ENCODE measurements at regions not wholly inside any gene's neighbourhood (a gene's known extent, or its start where the extent isn't known, plus 50 kb on each side); places are given as distances from the start of the nearest gene placed in this dataset.

DNA sequence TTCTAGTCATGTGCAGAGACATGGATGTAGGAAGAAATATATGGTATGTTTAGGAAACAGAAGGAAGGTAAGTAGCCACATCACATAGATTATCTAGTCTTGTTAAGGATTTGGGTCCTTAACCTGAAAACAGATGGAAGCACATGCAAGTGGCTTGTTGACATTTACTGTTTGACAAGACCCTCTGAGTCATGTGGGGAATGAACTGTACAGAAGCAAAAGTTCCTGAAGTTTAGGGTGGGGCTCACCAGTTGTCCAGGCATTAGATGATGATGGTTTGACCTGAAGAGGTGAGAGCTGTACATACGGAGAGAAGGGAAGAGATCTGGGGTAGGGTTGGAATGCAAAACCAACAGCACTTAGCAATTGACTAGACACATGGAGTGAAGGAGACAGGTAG is 281.1 kb upstream of the GRIP1 start:
- DNase-seq = no peak

DNA sequence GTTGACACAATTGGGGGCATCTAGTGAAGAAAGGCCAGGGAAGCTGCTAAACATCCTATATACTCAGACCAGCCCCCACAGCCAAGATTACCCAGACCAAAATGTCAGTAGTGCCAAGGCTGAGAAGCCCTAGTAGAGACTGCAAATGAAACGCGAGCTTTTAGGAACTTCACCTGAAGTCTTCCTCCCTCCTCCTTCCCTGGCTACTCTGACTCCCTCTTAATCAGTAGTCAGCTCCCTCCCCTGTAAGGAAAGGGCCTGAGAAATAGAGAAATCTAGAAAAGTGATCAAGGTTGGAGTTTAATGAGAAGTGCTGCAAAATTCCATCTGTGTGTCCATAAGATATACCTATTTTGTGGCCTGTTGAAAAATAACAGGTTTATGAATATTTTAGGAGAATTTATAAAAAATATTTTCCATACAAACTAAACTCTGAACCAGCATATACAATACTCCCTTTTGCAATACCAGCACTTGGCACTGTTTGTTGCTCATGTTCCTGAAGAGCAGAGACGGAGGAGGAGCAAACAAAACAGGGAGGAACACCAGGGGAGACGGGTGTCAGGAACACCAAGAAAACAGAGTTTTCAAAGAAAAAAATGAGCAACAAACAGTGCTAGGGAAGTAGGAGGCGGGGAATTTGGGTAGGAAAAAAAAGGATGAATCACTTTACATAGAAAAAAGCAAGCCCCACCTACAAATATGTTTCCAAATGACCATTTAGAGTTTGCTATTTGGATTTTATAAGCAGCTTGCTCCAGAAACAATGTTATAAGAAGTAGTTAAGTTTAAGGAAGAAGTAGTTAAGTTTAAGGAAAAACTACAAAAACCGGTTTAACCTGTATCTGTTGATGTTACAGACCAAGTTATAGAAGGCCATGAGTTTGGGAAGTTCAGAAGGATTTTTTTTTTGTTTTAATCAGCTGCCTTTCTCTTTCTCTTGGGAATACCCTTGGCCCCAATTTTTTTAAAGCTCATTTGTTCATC is 282.1 kb upstream of the GRIP1 start:
- no peak for DNase-seq

DNA sequence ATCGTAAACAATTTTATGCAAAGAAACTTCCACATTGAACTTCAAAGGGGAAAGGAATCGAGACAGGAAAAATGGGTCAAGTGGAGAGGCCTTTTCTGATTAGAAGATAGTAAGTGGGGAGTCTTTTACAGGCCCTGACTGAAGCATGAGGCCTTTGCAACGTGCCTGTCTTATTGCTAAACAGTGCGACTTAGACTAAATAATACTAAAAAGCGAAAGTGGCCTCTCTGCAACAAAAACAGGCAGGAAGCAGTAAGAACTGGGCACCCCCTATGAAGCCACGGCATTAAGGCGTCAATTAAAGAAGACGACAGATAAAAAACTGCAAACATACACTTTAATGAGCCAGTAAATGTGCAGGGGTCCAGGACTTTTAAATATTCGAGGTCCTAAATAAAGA is 283.4 kb upstream of the GRIP1 start:
- DNase-seq = no peak

DNA sequence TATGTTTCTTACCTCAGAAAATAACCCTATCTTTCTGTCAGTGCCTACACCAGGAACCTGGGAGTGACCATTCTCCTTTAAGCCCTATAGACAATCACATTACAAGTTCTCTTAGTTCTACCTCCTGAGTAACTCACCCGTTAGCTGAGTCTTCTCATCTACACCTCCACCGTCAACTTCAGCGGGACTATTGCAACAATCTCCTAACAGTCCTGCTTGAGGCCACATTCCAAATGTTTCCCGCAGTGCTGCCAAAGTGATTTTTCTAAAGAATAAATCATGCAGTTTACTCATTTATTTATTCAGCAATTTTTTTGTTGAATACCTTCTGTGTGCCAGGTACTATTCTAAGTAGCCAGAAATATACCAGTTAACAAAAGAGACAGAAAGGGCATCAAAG is 285.0 kb upstream of the GRIP1 start:
- DNase-seq = no peak

DNA sequence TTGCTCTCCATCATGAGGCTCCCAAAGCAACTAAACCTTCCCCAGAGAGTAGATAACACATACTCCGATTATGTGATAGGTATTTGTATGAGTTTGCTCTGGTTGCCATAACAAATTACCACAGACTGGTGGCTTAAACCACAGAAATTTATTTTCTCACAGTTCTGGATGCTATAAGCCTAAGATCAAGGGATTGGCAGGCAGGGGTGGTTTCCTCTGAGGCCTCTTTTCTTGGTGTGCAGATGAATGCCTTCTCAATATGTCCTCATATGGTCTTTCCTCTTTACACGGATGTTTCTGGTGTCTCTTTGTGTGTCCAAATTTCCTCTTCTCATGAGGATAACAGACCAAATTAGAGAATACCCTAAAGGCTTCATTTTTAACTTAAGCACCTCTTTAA is 285.8 kb upstream of the GRIP1 start:
- DNase-seq = no peak

DNA sequence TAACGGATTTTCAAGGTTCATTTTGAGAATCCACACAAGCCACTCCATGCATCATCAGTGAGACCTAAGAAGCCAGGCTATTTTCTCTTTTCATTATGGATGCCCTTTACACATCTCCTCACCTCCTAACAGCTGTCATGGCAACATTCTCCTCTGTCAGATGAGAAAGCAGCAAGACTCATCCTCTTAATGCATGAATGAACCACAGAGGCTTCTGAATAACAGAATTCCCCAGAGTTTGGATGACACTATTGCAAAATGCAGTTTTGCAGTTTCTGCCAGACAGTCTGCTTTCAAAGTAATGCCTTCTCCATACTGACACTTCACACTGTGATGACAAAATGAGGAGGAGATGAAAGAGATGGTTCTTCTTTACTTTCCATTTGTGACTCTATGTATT is 286.7 kb upstream of the GRIP1 start:
- no peak for DNase-seq

DNA sequence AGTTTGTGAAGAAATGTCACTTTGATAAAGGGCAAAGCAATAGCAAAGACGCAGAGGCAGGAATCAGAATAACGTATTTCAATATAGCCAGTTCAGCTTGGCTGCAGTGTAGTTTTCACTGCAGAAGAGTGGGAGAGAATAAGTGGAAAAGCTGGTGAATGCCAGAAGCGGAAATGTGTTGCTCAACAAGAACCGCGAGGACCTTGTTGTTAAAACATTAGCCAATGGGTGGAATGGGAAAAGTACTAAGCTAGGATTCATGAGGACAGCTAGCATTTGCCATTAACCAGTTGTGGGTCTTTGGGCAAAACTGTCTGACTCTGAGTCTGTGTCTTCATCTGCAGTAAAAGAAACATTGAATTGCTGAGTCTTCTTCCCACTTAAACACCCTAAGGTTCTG is 292.9 kb upstream of the GRIP1 start:
- DNase-seq = no peak

DNA sequence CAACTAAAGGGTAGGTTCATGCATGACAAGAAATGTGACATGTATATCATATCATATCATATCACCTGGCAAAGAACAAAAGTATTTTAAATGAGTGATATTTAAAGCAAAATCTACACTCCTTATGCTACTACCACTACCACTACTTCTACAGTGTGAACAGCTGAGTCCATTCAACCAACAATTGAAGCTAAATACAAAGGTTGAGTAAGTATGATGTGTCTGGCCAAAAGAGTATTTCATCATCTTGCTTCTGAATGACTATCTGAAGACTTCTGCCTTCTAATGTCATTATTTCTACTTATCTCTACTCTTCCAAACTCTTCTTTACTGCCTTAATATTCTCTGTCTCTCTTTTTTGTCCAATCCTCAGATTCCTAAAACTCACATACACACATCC is 292.6 kb upstream of the CAND1 start:
- DNase-seq = no peak

DNA sequence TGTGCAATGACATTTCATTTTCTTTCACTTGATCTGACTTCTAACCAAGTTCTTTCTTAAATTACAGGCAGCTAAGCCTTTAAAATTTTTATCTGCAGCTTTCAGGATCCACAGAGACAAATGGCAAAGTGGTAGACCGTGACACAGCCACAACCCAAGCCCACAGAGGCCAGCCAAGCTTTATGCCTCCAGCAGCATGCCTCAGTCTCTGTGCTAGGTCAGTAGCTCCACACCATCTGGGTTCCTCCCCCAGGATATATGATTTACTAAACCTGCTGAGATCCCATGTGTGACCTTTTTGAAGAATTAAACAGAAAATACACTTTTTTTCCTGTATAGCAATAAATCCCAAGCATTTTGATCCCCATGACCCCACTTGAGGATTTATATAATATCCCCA is 290.4 kb upstream of the CAND1 start:
- DNase-seq = no peak

DNA sequence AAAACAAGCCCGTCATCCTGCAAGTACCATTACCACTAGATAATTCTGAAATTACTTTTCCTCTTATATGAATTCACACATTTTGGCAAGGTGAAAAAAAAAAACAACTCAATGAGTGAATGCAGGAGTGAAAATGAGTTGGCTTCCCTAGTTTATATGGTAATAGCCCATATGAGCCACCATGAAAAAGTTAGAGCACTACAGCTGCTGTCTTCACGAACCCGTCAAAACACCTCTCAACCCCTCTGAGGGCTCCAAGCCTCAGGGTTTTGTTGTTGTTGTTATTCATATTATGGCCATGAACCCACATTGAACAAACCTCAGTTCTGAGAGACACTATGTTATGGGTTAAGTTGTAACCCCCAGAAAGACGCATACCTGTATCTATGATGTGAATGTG is 289.9 kb upstream of the CAND1 start:
- no peak for DNase-seq

DNA sequence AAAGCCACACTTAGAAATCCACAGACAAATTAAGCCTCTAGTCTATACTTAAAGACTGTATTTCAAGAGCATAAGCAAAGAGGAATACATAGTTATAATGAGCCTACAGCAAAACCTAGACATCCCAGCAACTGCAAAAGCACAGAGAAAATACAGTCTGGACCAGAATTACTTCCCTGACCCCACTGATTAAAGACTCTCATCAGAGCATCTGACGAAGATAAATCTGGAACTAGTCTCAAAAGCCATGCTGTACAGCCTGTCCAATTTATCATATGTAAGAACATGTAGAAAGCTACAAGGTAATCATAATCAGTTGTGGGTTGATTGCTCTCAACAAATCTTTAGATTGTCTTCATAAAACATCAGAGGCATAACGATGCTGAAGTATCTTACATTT is 285.1 kb upstream of the CAND1 start:
- DNase-seq = no peak

DNA sequence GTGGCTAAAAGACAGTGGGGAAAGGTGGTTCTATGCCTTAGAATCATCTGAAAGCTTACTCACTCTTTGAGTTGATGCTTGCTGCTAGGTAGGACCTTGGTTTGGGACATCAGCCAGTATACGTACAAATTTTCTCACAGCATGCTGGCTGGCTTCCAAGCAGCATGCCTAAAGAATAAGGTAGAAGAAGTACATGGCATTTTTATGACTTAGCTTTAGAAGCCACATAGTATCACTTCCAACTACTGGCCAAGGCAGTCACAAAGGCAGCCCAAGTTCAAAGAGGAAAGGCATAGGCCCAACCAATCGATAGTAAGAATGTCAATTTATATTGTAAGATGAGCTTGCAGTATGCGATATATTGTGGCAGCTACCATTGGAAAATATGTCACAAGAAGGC is 284.2 kb upstream of the CAND1 start:
- DNase-seq = no peak

DNA sequence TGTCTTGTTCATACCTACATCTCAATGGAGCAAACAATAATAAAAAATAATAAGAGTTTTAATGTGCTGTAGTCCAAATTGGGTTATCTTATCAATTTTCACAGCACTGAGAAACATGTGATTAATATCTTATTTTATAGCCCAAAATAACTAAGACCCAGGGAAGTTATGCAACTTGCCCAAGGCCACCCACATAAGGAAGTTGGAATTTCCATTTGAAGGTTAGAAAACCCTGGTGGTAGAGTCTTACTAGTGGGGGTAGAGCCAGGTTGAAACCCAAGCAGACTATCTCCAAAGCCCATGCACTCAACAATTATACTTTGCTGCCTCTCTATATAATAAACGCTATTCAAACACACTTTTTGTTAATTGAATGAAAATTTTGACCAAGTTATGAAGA is 270.0 kb upstream of the CAND1 start:
- no peak for DNase-seq

DNA sequence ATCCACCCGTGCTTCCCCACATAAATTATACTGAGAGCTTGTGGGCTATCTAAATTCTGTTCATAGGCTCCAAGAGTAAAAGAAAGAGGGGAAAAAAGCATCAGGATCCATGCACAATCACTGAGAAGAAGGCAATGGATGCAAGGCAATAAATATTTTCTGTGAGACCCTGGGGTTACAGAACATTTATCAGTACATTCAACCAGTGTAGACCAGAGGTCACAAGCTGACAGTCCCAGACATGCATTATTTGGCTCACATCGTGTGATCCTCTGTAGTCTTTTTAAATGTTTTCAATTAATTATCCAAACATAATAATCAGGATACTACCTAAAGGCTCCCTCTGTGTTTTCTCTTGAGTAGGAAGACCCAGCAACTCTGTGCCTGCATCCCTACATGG is 267.9 kb upstream of the CAND1 start:
- DNase-seq = no peak

DNA sequence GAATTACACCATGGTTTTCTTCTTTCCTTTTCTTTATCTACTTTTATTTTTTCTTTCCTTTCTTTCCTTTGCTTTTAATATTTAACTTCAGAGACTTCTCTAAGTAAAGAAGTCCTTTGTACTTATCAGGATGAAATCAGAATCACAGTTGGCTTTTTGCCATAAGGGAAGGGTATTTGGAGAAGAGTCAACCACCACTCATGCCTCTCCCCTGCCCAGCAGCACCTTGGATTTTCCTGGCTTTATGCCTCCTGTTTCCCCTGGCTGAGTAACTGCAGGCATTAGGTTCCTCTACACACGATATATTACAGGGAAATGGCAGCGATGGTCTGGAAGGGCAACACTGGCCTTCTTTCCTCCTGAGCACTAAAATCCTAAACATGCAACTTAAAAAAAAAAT is 266.4 kb upstream of the CAND1 start:
- DNase-seq = no peak

DNA sequence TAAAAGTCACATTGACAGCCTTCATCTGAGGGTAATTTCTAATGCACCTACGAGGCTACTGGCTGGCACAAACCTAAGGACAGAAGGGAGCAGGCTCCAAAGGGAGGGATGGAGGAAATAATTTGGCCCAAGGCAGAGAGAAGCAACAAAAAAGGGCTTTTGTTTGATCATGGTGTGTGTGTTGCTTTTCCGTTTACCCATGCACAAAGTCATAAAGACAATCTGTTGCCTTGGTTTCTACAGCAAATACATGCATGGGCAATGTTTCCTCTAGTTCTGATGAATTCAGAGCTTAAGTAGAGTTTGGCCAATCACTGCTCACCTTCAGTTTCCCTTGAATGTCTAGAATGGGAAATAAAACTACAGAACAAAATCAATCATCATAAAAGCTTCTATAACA is 262.5 kb upstream of the CAND1 start:
- no peak for DNase-seq

DNA sequence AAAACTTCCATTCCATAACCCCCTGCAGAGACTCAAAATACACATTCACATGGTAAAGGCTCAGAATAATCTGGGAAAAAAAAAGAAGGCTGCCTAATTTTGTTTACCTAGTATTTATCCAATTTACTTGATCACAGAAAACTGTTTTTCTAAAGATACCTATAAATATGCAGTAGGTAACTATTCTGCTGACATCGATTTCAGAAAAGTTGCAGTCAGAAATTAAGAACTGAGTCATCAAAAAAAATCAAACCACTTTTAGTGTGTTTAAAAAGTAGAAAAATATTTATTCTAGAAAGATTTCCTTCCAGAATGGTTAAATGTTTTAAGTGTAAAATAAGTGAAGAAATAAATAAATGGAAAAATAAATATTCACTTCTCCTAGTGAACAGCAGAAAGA is 254.5 kb upstream of the CAND1 start:
- DNase-seq = no peak

DNA sequence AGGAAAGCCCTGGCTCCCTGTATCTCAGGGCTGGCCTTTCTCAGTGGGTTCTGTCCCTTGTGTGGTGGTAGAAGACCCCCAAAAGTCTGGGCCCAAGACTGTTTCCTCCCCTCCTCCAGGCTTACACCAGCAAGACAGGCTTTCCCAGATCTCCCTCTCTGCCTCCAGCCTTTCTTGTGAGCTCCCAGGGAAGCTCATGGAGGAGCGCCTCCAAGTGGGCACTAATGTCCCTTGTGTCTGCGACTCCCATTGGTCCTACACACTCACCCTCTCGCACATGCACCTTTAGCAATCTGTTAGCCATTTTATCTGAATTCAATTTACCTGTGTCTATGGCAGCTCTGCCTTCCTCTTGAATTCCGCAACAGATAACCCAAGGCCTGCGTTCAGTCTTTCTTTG is 251.1 kb upstream of the CAND1 start:
- DNase-seq = no peak

DNA sequence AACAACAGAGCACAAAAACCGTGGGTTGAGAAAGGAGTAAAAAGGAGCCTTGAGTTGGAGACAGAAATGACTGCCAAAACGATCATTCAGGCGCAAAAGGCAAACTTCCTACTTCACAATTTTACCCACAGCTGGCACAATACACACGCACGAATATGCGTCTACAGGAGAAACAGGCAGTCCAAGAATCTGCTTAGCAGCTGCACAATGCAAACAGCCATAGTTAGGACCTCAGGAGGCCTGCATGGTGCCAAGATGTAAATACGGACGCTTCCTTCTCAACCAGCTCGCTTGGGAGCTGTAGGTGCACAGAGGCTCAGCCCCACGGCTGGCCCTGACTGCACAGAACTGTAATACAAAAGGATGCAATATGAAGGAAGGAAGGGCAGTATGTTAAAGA is 250.1 kb upstream of the CAND1 start:
- peak in 15 of 58 donors; percentile 1 to 31 (median 6) for DNase-seq

DNA sequence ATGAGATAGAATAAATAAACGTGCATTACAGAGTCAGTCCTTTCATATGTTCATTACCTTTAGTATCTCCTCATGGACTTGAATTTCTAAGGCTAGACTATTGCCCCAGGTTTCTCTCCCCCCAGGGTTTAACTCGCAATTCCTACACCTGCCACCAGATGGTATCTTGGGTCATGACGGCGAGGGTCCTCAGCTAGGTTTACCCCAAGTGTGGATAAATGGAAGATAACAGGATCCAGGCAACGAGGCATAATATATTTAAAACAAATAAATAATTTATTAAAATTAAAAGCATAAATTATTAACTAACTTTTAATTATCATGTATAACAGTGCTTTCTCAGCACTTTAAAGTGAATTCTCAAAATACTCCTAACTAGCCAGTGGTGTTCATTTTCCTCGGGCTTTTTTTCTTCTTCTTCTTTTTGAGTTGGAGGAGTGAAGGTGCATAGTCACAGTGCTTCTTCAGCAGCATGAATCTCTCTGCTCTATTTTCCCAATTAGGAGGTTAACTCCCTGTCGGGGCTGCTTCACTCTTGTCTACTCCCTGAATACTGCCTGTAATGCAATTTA is 243.5 kb upstream of the CAND1 start:
- DNase-seq = peak in 2 of 58 donors; percentile 1

DNA sequence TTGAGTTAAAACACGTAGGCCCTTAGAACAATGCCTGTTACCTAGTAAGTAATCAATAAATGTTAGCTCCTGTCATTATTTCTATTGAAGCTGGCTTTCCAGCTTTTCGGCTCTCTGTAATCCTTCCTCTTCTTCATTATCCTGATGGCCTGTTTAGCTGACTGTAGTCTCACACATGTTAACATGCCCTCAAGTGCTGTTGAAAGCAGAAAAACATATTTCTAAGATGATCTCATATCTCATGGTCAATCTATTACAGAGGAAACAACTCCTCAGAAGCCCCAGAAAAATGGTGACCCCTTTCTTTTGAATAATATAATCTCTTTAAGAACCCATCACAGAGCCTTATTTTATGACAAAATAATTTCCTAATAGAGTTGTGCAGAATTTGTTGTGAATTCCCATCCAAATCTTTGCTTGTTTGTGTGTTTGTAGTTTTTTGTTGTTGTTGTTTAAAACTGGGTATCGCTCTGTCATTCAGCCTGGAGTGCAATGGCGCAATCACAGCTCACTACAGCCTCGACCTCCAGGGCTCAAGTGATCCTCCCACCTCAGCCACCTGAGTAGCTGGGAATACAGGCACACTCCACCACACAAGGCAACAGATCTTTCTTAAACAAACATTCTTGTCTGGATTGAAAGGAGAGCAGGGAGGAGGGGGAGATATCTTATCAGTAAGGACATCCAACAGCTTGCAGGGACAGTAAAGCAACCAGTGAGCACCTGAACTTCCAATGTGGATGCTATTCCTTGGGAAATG is 242.5 kb upstream of the CAND1 start:
- DNase-seq = no peak

DNA sequence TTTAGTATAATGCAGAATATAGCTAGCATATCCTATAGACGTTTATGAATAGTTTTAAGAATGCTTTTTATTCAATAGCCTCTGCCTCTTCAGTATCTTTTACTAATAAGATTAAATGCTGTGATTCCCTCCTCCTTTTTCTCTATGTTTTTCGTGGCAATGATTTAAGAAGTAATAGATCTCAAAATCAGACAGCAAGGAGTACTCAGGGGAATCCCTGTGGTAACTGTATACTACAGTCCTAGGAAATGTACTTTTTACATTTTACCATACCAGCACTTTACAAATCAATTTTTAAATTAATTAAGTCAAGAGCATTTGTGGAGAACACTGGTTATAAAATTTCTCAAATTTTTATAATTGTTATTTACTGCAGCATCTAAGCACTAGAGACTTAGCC is 240.6 kb upstream of the CAND1 start:
- no peak for DNase-seq

Data from anterior cingulate cortex (tissue), 58 donors.